ENCODE measurements at regions not wholly inside any gene's neighbourhood (a gene's known extent, or its start where the extent isn't known, plus 50 kb on each side); places are given as distances from the start of the nearest gene placed in this dataset.
A peak's percentile ranks its signal among the peaks of the same experiment; 100 is the strongest.

DNA sequence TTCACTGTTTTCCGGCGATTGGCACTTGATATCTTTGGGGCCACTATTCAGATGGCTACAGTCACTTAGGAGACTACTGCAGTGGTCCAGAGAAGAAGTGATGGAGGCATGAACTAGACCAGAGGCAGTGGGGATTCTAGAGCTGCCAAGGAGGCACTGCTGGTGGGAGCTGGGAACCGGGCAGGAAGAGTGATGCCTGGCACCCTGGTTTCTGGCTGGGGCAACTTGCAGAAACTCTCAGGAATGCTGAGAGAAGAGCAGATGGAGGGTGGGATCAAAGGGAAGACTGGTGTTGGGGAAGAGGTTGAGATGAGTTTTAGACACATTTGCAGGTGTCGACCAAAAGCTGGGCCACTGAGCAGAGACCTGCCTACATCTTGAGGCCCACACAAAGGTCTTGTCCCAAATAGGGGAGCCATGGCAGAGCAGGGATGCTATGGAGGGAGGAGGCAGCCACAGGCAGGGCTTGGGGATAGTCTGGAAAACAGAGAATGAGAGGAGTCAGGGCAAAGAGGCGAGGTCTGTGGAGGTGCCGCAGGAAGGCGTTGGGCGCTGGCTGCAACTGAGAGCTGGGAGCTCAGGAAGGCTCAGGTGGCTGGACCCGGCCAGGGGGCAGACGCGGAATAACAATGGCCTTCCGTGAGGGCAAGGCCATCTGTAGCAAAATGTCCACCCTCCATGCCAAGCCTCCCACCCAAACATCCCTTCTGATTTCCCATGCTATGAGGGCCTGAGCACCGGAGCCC, 118.9 kb downstream of the TOMM20 start:
- no peak for DNase-seq

DNA sequence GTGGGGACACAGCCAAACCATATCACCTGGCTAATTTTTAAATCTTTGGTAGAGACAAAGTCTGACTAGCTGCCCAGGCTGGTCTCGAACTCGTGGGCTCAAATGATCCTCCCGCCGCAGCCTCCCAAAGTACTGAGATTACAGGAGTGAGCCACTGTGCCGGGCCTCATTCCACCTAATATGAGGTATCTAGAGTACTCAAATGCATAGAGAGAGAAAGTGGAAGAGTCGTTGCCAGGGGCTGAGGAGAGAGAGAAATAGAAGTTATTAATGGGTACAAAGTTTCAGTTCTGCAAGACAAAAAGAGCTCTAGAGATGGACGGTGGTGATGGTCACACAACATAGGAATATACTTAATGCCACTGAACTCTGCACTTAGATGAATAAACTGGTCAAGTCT, 119.6 kb downstream of the TOMM20 start:
- peak; percentile 67 for DNase-seq

DNA sequence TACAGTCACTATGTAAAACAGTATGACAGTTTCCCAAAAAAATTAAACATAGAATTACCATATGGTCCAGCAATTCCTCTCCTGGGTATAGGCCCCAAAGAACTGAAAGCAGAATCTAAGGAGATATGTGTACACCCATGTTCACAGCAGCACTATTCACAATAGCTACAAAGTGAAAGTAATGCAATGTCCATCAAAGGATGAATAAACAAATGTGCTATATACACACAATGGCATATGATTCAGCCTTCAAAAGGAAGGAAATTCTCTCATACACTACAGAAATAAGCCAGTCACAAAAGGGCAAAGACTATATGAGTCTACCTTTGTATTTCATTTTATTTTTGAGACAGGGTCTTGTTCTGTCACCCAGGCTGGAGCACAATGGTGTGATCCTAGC, 120.4 kb downstream of the TOMM20 start:
- no peak for DNase-seq

DNA sequence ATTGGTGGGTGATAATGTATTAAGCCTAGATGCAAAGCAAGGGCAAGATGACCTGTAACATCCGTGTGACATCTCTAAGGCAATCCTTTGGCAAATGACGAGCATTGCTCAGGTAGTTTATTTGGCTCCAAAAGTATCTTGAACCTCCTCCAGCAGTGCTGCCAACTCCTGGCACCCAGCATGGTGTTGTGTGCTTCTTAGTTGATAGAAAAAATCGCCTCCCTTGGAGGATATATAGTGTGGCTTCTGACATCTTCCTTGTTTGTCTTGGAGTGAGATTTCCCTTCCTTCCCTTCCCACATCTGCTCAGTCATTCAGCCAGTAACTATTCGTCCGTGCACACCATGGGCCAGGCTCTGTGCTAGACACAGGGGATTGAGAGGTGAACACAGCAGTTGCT, 121.8 kb downstream of the TOMM20 start:
- no peak for DNase-seq

DNA sequence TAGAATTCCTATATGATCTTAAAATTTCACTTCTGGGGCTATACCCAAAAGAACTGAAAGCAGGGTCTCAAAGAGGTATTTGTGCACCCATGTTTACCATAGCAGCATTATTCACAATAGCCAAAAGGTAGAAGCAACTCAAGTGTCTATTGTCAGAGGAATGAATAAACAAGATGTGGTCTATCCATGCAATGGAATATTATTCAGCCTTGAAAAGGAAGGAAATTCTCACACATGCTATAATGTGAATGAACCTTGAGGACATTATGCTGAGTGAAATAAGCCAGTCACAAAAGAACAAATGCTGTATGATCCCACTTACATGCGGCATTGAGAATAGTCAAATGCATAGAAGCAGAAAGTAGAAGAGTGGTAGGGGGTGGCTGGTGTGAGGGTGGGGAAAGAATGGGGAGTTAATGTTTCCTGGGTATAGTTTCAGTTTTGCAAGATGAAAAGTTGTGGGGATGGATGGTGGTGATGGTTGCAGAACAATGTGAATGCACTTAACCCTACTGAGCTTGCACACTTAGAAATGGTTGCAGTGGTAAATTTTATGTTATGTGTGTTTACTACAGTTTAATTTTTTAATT, 122.4 kb downstream of the TOMM20 start:
- no peak for DNase-seq

DNA sequence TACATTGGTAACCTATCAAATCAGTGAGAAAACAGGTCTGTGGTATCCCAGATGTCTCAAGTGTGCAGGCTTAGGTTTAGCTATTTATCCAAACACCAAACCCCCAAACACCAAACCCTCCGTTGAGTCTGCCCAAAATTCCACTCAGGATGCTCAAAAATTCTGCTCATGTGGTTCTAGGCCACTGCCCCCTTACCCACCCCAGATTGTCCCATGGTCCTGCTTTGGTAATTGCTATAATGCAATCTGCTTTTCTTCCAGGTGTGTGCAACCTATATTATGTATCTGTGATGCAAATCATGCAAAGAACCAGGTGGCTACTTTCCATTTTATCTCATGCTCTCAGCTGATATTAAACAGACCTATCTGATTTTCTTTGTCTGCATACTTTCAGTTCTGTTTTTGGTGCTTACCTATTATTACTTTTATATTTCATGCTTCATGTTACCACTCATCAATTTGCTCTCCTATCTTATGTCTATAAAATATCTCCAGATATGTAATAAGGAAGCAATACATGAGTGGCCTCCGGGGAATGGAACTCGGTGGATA, 123.7 kb downstream of the TOMM20 start:
- DNase-seq = no peak

DNA sequence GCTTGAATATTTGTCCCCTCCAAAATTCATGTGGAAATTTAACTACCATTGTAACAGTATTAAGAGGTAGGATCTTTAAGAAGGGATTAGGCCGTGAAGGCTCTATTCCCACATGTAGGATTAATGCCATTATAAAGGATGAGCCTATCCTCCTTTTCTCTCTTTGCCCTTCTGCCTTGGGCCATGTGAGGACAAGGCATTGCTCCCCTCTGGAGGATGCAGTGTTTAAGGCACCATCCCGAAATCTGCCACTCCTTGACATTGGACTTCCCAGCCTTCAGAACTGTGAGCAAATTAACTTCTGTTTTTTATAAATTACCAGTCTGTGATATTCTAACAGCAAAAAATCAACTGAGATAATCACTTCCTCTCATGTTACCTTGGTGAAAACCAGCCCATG, 124.4 kb downstream of the TOMM20 start:
- DNase-seq = no peak

DNA sequence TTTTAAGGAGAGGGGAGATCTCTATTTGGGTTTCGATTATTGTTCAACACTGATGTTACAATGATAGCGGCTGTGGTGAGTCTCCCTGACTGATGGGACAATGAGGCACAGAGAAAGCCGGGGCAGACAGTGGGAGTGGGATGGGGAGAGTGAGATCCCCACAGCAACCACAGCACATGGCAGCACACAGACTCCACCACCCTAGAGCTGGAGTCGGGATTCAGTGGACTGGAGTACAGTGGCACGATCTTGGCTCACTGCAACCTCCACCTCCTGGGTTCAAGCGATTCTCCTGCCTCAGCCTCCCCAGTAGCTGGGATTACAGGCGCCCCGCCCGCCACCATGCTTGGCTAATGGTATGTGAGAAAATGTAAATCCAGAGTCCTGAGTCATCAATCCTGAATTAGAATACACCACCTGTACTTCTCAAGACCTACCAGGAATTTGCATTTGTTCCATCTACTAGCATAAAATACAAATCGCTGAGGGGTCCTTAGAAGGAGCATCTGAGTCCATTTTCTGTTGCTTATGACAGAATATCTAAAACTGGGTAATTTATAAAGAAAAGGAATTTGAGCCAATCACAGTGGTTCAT, 125.8 kb downstream of the TOMM20 start:
- no peak for DNase-seq

DNA sequence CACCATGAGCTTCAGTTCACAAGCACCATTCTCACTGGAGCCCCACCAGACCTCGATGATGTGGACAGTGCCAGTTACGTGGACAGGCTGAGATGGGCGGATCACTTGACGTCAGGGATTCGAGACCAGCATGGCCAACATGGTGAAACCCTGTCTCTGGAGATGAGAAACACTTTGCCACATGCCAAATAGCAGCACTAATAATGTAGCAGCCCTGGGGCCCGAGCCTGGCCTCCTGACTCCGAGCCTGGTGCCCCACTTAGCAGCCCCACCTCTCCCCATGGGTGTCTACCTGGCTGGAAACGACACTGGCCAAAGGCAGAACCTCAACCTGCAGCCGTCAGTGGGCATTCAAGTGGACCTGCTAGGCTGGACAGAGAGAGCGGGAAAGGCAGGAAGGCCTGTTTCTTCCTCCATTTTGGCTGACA, 129.1 kb downstream of the TOMM20 start:
- no peak for DNase-seq

DNA sequence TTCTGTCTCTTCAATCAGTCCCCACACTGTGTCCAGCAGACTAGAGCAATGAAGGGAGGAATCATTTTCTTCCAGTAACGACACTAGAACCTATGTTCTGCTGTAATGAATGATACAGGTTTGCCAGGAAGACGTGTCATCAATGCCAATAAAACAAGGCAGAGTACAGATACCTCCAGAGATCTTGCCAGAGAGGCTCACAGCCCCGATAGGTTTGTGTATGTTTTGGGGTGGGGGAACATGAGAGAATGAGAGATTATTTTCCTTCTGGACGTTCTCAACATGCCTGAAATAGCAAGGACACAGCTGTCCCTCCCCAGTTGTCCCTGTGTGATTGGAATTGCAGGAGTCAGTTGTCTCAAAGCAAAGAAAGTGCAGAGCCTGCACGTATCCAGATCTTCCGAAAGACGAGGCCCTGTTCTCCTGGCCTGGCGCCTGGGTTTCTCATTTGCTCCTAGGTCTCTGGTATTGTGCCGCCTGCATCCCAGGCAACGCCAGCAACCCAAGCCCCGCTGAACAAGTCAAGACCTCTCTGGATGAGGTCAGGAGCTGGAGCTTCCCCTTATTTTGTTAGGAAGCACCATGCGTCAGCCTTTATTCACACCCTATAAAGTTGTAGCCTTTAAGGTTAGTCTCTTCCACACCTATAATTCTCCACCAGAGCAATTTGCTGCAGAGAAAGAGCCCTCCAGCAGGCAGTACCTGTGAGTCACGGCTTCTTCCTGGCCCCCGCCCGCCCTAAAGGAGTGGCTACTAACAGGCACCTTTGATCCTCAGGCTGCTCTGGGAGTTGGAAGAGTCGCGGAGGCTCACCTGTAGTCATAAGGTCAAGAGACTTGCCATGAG, 130.5 kb downstream of the TOMM20 start:
- no peak for DNase-seq

DNA sequence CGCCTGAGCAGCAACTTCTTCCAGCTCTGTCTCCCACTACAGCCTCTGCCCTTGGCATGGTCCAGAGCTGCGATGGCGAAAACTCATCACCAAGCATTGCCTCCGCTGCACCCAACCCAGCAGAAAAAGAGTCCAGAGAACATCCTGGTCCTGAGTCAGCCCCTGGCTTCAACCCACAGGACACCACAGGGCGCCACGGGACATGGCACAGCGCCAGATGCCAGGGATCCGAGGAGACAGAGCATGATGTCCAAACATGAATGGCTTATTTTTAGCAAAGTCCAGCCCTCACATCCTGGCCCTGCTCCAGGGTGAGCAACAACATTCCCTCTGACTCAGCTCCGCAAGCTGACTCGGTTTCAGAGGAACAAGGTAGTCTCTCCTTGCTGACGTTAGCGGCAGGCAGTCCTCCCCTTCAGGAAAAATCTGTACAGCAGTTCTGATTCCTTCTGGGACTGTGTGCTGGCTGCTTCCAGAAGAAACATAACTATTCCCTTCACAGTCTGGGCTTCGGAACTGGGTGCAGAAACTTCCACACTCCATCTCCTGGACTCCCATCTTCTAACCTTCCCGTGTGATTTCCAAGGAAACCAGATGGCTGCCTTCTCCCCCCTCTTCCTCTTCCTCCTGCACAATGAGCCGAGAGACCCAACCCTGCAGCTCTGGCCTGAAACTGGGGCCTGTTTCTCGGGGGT, 131.3 kb downstream of the TOMM20 start:
- no peak for DNase-seq

DNA sequence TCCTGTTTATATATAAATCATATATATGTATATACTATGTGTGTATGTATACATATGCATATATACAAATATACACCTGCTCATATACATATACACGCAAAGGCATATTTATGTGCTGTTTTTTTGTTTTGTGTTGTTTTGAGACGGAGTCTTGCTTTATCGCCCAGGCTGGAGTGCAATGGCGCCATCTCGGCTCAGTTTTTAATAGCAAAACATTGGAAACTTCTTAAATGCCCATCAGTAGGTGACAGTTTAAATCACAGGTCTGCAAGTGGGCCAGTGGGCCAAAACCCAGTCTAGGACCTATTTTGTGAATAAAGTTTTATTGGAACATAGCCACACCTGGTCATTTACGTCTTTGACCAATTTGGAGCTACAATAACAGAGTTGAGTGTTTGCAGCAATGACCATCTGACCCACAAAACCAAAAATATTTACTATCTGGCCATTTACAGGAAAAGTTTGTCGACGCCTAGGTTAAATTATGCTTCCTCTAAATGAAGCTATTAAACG, 132.3 kb downstream of the TOMM20 start:
- no peak for DNase-seq

DNA sequence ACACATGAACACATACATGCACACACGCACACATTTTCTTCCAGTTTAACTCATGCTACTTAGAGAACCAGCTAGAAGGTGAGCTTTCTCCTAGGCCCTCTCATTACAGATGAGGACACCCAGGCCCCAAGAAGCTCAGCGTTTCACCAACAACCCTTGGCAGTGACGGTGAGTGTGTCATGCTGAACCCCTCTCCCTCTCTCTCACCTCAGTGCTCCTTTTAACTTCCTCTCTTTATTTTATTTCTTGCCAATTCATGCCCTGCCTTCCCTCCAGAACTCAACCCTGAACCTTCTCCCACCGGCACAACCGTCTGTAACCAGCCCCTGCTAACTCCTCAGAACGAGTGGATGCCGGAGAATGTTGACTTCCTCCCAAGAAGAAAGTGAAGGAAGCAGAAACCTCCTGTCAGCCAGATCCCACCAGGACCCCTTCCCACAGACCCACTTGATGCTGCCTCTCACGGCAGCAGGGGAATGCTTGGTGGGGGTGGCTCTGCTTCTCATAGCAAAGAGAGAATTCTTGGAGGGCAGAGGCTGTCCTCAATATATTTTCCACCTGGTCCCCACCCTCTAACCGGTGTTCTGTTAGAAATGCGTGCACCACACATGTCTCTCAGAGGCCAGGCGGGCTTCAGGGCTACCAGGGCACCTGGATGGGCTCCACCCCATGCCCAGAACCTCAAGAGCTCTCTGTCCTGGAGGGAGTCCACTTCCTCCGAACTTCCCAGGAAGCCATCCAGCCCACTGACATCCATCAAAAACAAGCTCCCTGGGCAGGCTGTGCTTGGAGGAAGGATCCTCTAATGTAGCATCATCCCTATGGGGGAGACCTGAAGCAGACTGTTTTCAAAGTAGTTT, 134.0 kb downstream of the TOMM20 start:
- no peak for DNase-seq

DNA sequence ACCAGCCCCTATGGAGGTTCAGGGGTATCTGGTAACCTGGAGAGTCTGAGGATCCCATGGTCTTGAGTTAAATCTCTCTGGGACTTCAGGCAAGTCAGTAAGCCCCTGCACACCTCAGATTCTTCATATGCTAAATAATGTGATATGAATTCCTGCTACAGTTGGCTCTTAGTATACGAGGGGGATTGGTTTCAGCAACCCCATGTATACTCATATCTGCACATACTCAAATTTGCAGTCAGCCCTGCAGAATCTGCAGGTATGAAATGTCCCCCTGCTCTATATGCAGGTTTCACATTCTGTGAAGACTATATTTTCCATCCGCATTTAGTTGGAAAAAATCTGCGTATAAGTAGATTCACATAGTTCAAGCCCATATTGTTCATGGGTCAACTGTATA, 136.6 kb downstream of the TOMM20 start:
- no peak for DNase-seq

DNA sequence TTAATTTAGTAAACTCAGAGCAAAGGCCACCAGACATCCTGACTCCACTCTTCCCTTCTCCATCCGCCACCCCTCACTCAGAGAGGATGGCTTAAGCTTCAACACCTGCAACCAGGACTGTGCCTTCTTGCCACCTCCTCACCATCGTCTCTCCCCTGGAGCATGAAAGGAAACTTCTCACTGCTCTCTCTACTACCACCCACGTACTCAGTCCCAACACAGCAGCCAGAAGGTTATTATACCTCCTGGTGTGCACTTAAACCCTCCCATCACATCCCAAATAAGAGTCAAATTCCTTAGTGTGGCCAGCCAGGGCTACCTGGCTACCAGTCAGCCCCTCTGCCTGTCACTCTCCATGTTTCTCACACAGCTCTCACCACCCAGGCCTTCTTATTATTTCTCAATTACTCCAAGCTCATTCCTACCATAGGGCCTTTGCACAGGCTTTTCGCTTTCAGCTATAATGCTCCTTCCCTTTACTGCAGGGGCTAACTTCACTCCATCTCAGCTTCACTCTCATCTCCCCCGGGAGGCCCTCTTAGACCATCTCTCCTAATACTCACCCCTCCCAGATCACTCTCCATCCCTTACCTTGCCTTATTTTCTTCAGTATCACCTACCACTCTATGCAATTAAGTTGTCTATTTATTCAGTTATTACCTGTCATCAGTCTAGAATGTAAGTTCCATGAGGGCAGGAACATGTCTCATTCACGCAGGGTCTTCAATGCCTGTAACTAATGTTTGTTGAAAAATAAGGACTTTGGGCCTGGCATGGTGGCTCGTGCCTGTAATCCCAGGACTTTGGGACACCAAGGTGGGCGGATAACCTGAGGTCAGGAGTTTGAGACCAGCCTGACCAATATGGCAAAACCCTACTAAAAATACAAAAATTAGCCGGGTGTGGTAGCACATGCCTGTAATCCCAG, 137.5 kb downstream of the TOMM20 start:
- DNase-seq = no peak

DNA sequence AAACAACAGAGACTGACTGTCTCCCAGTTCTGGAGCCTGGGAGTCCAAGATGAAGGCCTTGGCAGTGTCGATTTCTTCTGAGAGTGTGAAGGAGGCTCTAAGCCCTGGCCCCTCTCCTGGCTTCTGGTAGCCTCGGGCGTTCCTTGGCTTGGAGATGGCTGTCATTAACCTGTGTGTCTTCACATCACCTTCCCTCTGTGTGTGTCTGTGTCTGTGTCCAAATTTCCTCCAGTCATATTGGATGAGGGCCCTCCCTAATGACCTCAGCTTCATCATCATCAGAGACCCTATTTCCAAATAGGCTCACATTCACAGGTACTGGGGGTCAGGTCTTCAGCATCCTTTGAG, 138.3 kb downstream of the TOMM20 start:
- no peak for DNase-seq

DNA sequence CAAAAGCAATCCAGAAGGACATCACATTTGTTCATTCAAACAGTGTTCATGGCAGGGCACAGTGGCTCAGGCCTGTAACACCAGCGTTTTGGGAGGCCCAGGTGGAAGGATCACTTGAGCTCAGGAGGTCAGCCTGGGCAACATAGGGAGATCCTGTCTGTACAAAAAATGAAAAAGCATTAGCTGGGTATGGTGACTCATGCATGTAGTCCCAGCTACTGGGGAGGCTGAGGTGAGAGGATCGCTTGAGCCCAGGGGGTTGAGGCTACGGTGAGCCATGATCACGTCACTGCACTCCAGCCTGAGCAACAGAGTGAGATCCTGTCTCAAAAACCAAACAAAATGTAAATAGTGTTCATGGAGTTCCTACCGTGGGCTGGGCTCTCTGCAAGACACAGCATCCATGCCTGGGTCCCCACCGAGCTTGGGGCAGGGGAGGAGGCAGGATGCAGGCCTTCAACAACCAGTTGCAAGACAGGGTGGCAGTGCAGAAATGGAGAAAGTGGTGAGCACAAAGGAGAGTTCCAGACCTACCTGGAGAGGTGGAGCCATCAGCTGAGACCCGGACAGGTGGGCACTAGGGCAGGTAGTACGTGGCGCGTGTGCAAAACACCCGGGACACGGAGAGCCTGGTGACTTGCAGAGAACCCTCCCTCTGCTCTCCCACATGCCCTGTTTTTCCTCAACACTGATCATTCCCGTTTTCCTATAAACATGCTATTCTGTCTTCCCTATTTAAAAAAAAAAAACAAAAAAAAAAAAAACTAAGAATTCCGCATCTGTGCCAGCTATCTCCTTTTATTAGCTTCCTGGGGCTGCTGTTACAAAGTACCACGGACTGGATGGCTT, 138.9 kb downstream of the TOMM20 start:
- no peak for DNase-seq

DNA sequence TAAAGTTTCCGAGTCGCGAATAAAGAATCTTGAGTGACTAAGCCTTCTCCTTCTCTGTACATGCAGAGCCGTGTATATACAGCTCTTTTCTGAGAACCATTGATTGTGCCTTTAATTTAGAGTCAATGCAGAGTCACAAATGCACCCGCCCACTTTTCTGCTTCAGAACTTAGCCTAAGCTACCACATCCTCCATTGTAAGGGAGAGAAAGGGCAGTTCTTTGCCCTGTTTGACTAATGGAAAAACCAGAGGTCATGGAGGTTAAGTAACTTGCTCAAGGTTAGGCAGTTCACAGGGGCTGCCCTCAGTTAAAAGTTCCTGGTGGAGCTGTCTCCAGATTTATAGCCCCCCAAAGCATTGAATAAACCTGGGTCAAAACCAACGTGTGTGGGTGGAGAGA, 139.6 kb downstream of the TOMM20 start:
- DNase-seq = no peak

DNA sequence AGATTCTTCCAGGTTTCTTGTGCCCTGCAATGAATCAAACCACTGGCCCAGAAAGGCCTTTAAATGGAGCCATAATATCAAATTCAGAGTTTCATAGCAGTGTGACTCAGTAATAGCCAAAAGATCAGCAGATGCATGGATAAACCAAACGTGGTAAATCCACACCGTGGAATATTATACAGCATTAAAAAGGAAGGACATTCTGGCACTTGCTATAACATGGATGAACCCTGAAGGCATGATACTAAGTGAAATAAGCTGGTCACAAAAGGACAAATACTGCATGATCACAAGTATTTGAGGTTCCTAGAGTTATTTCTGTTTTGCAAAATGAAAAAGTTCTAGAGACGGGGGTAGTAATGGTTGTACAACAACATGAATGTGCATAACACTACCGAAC, 140.1 kb downstream of the TOMM20 start:
- no peak for DNase-seq

DNA sequence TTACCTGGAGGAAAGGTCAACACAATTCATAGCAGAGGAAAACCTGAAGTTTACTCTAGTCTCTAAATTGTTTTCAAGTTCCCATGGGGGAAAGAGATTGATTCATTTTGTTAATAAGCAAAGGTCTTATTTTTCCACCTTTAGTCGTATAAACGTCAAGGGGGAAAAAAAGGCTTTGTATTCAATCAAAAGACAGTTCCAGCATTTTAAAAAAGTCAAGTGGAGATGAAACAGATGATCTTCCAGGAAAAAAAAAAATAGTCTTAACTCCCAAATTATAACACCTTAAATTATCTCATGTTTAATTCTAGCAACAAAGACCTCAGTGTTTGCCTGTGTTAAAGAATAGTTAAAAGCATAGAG, 140.5 kb downstream of the TOMM20 start:
- no peak for DNase-seq
